Stimulated activated CD4-positive, alpha-beta T cell treated with anti-CD3 and anti-CD28 coated beads, TNF-alpha, amount 100 ng/mL, for 48 hours (primary cell): ENCODE measurements at regions not wholly inside any gene's neighbourhood (a gene's known extent, or its start where the extent isn't known, plus 50 kb on each side); places are given as distances from the start of the nearest gene placed in this dataset.

Experiments
- DNase-seq, 3 donors: peaks; one replicate each; pipeline ENCODE4 v3.0.0-alpha.2; 2020; ENCODE audit warnings: low read depth in 3 of 3

- DNase-seq = no peak
These were observed 59.5 kb upstream of the CDCA7L start for GRCh38 chr7:22005151-22005550.

GRCh38 chr7:22002726-22003125 lies 57.0 kb upstream of the CDCA7L start:
- no peak for DNase-seq

GRCh38 chr7:22001345-22002004 lies 55.8 kb upstream of the CDCA7L start:
- peak in 1 of 3 donors; percentile 16 for DNase-seq

GRCh38 chr7:21999896-22000295 lies 54.2 kb upstream of the CDCA7L start:
- DNase-seq = no peak

- no peak for DNase-seq
These were observed 50.9 kb upstream of the CDCA7L start for GRCh38 chr7:21996641-21997040.
